ENCODE measurements at regions not wholly inside any gene's neighbourhood (a gene's known extent, or its start where the extent isn't known, plus 50 kb on each side); places are given as distances from the start of the nearest gene placed in this dataset.

DNA sequence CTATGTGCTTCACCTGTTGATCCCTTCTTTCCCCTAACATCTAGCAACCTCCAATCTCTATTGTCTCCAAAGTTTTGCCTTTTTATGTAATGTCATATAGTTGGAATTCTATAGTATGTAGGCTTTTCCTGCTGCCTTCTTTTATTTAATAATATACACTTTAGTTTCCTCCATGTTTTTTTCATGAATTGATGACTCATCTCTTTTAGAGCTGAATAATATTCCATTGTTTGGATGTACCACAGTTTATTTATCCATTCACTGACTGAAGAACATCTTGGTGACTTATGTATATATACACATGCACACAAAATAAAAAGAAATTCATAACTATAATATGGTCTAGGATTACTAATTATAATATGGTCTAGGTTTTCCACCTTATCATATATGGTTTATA, 1314.2 kb downstream of the OTOL1 start:
- Mint-ChIP-seq H3K27ac (no peak overlapping the region), H3K4me3 (no peak overlapping the region), H3K27me3 (ENCODE audit: low read depth) (no peaks in the 10 kb centered on the region), H3K4me1 (no peaks in the 10 kb centered on the region), H3K36me3 (no peaks in the 10 kb centered on the region), H3K9me3 (no peaks in the 10 kb centered on the region)
- ChIA-PET CTCF (no interaction called here), POLR2A (no interaction called here)
- ATAC-seq (no peak), DNase-seq (ENCODE audit: low spot score) (no peak)
- TF ChIP-seq MYBL2 (CRISPR knock-in tag; IDR thresholded peaks at IDR 0.05): no peak
- TF ChIP-seq NR2C2 (CRISPR knock-in tag; IDR thresholded peaks at IDR 0.05): no peak
- TF ChIP-seq, protein P1, sequence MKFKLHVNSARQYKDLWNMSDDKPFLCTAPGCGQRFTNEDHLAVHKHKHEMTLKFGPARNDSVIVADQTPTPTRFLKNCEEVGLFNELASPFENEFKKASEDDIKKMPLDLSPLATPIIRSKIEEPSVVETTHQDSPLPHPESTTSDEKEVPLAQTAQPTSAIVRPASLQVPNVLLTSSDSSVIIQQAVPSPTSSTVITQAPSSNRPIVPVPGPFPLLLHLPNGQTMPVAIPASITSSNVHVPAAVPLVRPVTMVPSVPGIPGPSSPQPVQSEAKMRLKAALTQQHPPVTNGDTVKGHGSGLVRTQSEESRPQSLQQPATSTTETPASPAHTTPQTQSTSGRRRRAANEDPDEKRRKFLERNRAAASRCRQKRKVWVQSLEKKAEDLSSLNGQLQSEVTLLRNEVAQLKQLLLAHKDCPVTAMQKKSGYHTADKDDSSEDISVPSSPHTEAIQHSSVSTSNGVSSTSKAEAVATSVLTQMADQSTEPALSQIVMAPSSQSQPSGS (CRISPR knock-in tag; IDR thresholded peaks at IDR 0.05; ENCODE audit: borderline replicate concordance, low read depth): no peak
- TF ChIP-seq ZNF121 (CRISPR knock-in tag; IDR thresholded peaks at IDR 0.05): no peak
- TF ChIP-seq, protein P2, sequence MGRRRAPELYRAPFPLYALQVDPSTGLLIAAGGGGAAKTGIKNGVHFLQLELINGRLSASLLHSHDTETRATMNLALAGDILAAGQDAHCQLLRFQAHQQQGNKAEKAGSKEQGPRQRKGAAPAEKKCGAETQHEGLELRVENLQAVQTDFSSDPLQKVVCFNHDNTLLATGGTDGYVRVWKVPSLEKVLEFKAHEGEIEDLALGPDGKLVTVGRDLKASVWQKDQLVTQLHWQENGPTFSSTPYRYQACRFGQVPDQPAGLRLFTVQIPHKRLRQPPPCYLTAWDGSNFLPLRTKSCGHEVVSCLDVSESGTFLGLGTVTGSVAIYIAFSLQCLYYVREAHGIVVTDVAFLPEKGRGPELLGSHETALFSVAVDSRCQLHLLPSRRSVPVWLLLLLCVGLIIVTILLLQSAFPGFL (CRISPR knock-in tag; IDR thresholded peaks at IDR 0.05; ENCODE audit: borderline replicate concordance): no peak
- TF ChIP-seq, protein P3, sequence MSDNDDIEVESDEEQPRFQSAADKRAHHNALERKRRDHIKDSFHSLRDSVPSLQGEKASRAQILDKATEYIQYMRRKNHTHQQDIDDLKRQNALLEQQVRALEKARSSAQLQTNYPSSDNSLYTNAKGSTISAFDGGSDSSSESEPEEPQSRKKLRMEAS (CRISPR knock-in tag; IDR thresholded peaks at IDR 0.05): no peak
- TF ChIP-seq ZNF317 (CRISPR knock-in tag; IDR thresholded peaks at IDR 0.05; ENCODE audit: borderline replicate concordance, low read depth): no peak
- TF ChIP-seq MXD4 (CRISPR knock-in tag; IDR thresholded peaks at IDR 0.05; ENCODE audit: borderline replicate concordance): no peak
- TF ChIP-seq, protein P4, sequence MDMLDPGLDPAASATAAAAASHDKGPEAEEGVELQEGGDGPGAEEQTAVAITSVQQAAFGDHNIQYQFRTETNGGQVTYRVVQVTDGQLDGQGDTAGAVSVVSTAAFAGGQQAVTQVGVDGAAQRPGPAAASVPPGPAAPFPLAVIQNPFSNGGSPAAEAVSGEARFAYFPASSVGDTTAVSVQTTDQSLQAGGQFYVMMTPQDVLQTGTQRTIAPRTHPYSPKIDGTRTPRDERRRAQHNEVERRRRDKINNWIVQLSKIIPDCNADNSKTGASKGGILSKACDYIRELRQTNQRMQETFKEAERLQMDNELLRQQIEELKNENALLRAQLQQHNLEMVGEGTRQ (CRISPR knock-in tag; IDR thresholded peaks at IDR 0.05): no peak
- no peak for TF ChIP-seq ZNF396 (CRISPR knock-in tag; IDR thresholded peaks at IDR 0.05; ENCODE audit: borderline replicate concordance)
- TF ChIP-seq NFE2L1 (CRISPR knock-in tag; IDR thresholded peaks at IDR 0.05): no peak

DNA sequence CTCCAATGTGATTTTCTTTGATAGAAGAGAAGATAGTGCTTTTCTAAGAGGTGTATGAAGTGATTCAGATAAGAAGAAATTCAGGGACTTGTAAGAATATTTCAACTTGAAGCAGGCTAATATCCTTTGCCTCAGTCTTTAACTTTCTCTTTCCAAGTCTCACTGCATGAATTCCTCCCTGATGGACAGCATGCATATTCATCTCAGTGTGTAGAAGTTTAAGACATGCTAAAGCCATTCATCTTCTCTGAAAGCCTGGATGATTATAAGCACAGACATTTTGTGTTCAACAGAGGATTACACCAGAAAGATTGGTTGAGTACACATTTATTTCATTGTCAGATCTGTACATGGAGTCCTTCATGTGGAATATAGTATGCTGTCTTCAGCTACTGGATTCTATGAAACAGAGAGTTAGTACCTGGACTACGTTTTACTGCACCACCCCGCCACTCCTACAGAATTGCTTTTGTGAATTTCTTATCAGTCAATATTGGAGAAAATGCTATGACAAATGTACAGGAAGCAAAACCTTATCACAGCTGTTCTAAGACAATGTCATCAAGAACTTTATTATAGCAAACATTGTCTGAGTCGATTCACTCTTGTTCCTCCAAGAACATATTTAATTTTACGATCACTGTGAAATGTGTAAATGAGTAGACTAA, 1346.1 kb downstream of the OTOL1 start:
- Mint-ChIP-seq H3K4me3 (no peak overlapping the region), H3K36me3 (no peaks in the 10 kb centered on the region), H3K27me3 (ENCODE audit: low read depth) (no peaks in the 10 kb centered on the region), H3K27ac (no peak overlapping the region), H3K4me1 (no peaks in the 10 kb centered on the region), H3K9me3 (no peaks in the 10 kb centered on the region)
- ChIA-PET CTCF (no interaction called here), POLR2A (no interaction called here)
- no peak for DNase-seq (ENCODE audit: low spot score)
- ATAC-seq: no peak
- TF ChIP-seq, protein P5, sequence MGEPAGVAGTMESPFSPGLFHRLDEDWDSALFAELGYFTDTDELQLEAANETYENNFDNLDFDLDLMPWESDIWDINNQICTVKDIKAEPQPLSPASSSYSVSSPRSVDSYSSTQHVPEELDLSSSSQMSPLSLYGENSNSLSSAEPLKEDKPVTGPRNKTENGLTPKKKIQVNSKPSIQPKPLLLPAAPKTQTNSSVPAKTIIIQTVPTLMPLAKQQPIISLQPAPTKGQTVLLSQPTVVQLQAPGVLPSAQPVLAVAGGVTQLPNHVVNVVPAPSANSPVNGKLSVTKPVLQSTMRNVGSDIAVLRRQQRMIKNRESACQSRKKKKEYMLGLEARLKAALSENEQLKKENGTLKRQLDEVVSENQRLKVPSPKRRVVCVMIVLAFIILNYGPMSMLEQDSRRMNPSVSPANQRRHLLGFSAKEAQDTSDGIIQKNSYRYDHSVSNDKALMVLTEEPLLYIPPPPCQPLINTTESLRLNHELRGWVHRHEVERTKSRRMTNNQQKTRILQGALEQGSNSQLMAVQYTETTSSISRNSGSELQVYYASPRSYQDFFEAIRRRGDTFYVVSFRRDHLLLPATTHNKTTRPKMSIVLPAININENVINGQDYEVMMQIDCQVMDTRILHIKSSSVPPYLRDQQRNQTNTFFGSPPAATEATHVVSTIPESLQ (CRISPR knock-in tag; IDR thresholded peaks at IDR 0.05): no peak
- TF ChIP-seq FOXP1 (CRISPR knock-in tag; IDR thresholded peaks at IDR 0.05; ENCODE audit: borderline replicate concordance) (no peak), GTF2I (CRISPR knock-in tag; conservative IDR thresholded peaks at IDR 0.05) (no peak), CBFB (CRISPR knock-in tag; IDR thresholded peaks at IDR 0.05; ENCODE audit: low read depth) (no peak), GRHL2 (CRISPR knock-in tag; IDR thresholded peaks at IDR 0.05; ENCODE audit: insufficient replicate concordance, severe bottlenecking) (no peak), KAT7 (CRISPR knock-in tag; IDR thresholded peaks at IDR 0.05; ENCODE audit: borderline replicate concordance) (no peak), NR2C2 (CRISPR knock-in tag; IDR thresholded peaks at IDR 0.05) (no peak), ZNF423 (CRISPR knock-in tag; IDR thresholded peaks at IDR 0.05) (no peak)
- TF ChIP-seq, protein P2 (CRISPR knock-in tag; IDR thresholded peaks at IDR 0.05; ENCODE audit: borderline replicate concordance): no peak
- TF ChIP-seq, protein P6, sequence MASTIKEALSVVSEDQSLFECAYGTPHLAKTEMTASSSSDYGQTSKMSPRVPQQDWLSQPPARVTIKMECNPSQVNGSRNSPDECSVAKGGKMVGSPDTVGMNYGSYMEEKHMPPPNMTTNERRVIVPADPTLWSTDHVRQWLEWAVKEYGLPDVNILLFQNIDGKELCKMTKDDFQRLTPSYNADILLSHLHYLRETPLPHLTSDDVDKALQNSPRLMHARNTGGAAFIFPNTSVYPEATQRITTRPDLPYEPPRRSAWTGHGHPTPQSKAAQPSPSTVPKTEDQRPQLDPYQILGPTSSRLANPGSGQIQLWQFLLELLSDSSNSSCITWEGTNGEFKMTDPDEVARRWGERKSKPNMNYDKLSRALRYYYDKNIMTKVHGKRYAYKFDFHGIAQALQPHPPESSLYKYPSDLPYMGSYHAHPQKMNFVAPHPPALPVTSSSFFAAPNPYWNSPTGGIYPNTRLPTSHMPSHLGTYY (CRISPR knock-in tag; IDR thresholded peaks at IDR 0.05): no peak
- TF ChIP-seq, protein P7, sequence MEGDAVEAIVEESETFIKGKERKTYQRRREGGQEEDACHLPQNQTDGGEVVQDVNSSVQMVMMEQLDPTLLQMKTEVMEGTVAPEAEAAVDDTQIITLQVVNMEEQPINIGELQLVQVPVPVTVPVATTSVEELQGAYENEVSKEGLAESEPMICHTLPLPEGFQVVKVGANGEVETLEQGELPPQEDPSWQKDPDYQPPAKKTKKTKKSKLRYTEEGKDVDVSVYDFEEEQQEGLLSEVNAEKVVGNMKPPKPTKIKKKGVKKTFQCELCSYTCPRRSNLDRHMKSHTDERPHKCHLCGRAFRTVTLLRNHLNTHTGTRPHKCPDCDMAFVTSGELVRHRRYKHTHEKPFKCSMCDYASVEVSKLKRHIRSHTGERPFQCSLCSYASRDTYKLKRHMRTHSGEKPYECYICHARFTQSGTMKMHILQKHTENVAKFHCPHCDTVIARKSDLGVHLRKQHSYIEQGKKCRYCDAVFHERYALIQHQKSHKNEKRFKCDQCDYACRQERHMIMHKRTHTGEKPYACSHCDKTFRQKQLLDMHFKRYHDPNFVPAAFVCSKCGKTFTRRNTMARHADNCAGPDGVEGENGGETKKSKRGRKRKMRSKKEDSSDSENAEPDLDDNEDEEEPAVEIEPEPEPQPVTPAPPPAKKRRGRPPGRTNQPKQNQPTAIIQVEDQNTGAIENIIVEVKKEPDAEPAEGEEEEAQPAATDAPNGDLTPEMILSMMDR (IDR thresholded peaks at IDR 0.05): no peak
- TF ChIP-seq, protein P8, sequence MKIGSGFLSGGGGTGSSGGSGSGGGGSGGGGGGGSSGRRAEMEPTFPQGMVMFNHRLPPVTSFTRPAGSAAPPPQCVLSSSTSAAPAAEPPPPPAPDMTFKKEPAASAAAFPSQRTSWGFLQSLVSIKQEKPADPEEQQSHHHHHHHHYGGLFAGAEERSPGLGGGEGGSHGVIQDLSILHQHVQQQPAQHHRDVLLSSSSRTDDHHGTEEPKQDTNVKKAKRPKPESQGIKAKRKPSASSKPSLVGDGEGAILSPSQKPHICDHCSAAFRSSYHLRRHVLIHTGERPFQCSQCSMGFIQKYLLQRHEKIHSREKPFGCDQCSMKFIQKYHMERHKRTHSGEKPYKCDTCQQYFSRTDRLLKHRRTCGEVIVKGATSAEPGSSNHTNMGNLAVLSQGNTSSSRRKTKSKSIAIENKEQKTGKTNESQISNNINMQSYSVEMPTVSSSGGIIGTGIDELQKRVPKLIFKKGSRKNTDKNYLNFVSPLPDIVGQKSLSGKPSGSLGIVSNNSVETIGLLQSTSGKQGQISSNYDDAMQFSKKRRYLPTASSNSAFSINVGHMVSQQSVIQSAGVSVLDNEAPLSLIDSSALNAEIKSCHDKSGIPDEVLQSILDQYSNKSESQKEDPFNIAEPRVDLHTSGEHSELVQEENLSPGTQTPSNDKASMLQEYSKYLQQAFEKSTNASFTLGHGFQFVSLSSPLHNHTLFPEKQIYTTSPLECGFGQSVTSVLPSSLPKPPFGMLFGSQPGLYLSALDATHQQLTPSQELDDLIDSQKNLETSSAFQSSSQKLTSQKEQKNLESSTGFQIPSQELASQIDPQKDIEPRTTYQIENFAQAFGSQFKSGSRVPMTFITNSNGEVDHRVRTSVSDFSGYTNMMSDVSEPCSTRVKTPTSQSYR (CRISPR knock-in tag; IDR thresholded peaks at IDR 0.05): no peak

Measured in WTC11 (cell line).